ENCODE measurements at regions not wholly inside any gene's neighbourhood (a gene's known extent, or its start where the extent isn't known, plus 50 kb on each side); places are given as distances from the start of the nearest gene placed in this dataset.

DNA sequence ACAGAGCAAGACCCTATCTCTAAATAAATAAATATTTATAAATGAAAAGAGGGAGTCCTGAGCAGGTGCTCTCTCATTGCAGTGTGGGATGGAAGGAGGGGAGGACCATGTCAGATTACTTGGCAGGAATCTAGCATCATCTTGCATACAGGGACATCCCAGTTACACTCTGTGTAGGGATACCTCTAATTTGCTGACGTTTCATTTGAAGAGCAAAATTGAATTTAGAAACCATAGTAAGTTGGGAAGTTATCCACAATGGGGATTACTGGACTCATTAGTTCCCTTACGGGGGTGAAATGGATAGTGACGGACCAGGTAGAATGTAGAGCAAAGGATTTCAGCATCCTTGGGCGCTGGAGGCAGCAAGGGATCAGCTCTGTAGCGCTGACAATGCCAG, 52.1 kb downstream of the ARHGEF18 start:
- TF ChIP-seq, protein P1, sequence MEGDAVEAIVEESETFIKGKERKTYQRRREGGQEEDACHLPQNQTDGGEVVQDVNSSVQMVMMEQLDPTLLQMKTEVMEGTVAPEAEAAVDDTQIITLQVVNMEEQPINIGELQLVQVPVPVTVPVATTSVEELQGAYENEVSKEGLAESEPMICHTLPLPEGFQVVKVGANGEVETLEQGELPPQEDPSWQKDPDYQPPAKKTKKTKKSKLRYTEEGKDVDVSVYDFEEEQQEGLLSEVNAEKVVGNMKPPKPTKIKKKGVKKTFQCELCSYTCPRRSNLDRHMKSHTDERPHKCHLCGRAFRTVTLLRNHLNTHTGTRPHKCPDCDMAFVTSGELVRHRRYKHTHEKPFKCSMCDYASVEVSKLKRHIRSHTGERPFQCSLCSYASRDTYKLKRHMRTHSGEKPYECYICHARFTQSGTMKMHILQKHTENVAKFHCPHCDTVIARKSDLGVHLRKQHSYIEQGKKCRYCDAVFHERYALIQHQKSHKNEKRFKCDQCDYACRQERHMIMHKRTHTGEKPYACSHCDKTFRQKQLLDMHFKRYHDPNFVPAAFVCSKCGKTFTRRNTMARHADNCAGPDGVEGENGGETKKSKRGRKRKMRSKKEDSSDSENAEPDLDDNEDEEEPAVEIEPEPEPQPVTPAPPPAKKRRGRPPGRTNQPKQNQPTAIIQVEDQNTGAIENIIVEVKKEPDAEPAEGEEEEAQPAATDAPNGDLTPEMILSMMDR (conservative IDR thresholded peaks at IDR 0.05; ENCODE audit: low read length), result no peak
- TF ChIP-seq EZH2phosphoT487 (IDR thresholded peaks at IDR 0.05; ENCODE audit: borderline replicate concordance), result no peak
